ENCODE measurements at regions not wholly inside any gene's neighbourhood (a gene's known extent, or its start where the extent isn't known, plus 50 kb on each side); places are given as distances from the start of the nearest gene placed in this dataset.
"Not testable (repeated sequence)": the region's sequence is repeated elsewhere in the genome, so short reads cannot be mapped to it uniquely, and the experiment has no call there.

- DNase-seq (ENCODE audit: low spot score); in situ Hi-C loops (cut with MboI; ENCODE audit: low pct_unique_long_range_greater_than_20kb, low sequenced_read_pairs, unreplicated experiment): not testable (repeated sequence)
Measured at GRCh38 chr3:143175940-143176894, 56.6 kb downstream of the CHST2 start.

- DNase-seq (ENCODE audit: low spot score); in situ Hi-C loops (cut with MboI; ENCODE audit: low pct_unique_long_range_greater_than_20kb, low sequenced_read_pairs, unreplicated experiment): not testable (repeated sequence)
Measured at GRCh38 chr3:143177965-143178364, 58.4 kb downstream of the CHST2 start.

GRCh38 chr3:143178775-143179548 is 59.4 kb downstream of the CHST2 start:
- DNase-seq (ENCODE audit: low spot score); in situ Hi-C loops (cut with MboI; ENCODE audit: low pct_unique_long_range_greater_than_20kb, low sequenced_read_pairs, unreplicated experiment): not testable (repeated sequence)

- no peak for DNase-seq (ENCODE audit: low spot score)
- TF ChIP-seq, protein P1, sequence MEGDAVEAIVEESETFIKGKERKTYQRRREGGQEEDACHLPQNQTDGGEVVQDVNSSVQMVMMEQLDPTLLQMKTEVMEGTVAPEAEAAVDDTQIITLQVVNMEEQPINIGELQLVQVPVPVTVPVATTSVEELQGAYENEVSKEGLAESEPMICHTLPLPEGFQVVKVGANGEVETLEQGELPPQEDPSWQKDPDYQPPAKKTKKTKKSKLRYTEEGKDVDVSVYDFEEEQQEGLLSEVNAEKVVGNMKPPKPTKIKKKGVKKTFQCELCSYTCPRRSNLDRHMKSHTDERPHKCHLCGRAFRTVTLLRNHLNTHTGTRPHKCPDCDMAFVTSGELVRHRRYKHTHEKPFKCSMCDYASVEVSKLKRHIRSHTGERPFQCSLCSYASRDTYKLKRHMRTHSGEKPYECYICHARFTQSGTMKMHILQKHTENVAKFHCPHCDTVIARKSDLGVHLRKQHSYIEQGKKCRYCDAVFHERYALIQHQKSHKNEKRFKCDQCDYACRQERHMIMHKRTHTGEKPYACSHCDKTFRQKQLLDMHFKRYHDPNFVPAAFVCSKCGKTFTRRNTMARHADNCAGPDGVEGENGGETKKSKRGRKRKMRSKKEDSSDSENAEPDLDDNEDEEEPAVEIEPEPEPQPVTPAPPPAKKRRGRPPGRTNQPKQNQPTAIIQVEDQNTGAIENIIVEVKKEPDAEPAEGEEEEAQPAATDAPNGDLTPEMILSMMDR (IDR thresholded peaks at IDR 0.05; ENCODE audit: extremely low read depth, insufficient read depth, missing control alignments) = no peak
- in situ Hi-C loops (cut with MboI; ENCODE audit: low pct_unique_long_range_greater_than_20kb, low sequenced_read_pairs, unreplicated experiment) = no loop called here
Measured at GRCh38 chr3:143179603-143180002, 60.0 kb downstream of the CHST2 start.

DNA sequence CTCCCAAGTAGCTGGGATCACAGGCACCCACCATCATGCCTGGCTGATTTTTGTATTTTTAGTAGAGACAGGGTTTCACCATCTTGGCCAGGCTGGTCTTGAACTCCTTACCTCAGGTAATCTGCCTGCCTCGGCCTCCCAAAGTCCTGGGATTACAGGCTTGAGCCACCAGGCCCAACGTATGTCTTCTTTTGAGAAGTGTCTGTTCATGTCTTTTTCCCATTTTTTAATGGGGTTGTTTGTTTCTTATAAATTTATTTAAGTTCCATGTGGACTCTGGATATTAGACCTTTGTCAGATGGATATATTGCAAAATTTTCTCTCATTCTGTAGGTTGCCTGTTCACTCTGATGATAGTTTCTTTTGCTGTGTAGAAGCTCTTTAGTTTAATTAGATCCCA is 61.3 kb downstream of the CHST2 start:
- DNase-seq (ENCODE audit: low spot score); in situ Hi-C loops (cut with MboI; ENCODE audit: low pct_unique_long_range_greater_than_20kb, low sequenced_read_pairs, unreplicated experiment): not testable (repeated sequence)

- DNase-seq (ENCODE audit: low spot score); in situ Hi-C loops (cut with MboI; ENCODE audit: low pct_unique_long_range_greater_than_20kb, low sequenced_read_pairs, unreplicated experiment): not testable (repeated sequence)
Measured at GRCh38 chr3:143181977-143182376, 62.4 kb downstream of the CHST2 start.

DNA sequence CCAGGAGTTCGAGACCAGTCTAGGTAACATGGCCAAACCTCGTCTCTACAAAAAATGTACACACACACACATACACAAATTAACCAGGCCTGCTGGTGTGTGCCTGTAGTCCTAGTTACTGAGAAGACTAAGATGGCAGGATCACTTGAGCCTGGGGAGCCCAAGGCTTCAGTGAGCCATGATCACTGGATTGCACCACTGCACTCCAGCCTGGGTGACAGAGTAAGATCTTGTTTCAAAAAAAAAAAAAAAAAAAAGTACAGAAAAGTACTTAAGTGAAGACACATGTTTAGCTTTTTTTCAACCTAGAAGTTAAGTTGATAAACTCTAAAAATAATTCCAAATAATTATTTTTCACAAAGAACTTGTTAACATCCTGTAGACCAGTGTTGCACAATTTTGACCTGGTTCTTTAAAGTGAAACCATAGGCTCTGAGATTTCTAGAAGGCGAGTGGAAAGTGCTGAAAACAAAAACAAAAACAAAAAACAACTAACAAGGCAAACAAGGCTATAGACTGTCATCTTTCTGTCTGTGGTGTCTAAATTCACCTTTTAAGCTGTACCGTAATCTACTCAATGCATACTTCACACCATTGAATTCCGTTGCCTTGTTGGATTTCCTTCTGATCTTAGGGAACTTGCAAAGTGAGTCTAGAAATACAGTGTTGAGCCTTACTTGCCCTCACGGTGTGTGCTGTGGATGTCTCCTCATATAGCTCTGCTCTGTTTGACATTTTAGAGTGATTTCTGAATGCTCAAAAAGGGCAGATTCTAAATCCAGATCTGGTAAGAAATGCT is 63.5 kb downstream of the CHST2 start:
- DNase-seq (ENCODE audit: low spot score) = no peak
- in situ Hi-C loops (cut with MboI; ENCODE audit: low pct_unique_long_range_greater_than_20kb, low sequenced_read_pairs, unreplicated experiment) = no loop called here
- TF ChIP-seq, protein P1 (IDR thresholded peaks at IDR 0.05; ENCODE audit: extremely low read depth, insufficient read depth, missing control alignments) = no peak

DNA sequence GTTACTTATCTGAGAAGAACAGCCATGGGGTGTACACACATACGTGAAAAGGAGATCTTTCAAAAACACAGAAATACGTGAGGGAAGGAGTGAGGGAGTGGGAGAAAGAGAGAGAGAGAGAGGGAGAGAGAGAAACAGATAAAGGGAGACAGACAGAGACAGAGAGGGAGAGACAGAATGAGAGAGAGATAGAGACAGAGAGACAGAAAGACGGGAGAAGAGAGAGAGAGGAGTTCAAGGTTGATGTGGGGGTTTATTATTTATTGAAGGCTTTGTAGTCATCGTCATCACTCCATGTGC is 64.0 kb downstream of the CHST2 start:
- in situ Hi-C loops (cut with MboI; ENCODE audit: low pct_unique_long_range_greater_than_20kb, low sequenced_read_pairs, unreplicated experiment) = no loop called here
- no peak for DNase-seq (ENCODE audit: low spot score)
- TF ChIP-seq, protein P1 (IDR thresholded peaks at IDR 0.05; ENCODE audit: extremely low read depth, insufficient read depth, missing control alignments) = no peak

DNA sequence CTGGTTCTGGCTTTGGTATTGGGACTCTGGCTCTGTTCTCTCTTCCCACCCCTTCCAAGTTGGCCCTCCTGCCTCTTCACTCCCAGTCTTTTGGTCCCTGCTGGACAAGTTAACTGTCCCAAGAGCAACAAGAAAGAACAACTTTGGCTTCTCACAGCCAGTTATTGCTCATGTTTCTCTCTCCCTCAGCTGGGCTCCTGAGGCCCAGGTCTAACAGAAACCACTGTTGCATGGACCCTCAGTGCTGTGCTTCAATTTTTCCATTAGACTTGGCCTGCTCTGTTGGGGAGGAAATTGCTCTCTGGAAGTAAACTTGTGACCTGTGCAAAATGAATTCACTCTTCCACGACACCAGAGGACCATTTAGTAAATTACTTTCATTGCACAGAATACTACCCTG is 64.5 kb downstream of the CHST2 start:
- in situ Hi-C loops (cut with MboI; ENCODE audit: low pct_unique_long_range_greater_than_20kb, low sequenced_read_pairs, unreplicated experiment) = no loop called here
- DNase-seq (ENCODE audit: low spot score) = no peak
- TF ChIP-seq, protein P1 (IDR thresholded peaks at IDR 0.05; ENCODE audit: extremely low read depth, insufficient read depth, missing control alignments) = no peak
